Stimulated activated naive CD8-positive, alpha-beta T cell treated with anti-CD3 and anti-CD28 coated beads, Interleukin-15, Interleukin-2, amounts not matched to agents 100 ng/mL and 50 ng/mL, for 24 hours (primary cell): ENCODE measurements at regions not wholly inside any gene's neighbourhood (a gene's known extent, or its start where the extent isn't known, plus 50 kb on each side); places are given as distances from the start of the nearest gene placed in this dataset.

Experiments
- H3K27ac Mint-ChIP-seq: one replicate; pipeline ENCODE4 v1.8.0; 2021; ENCODE audit warnings: mild to moderate bottlenecking, mixed read lengths
- H3K27me3 Mint-ChIP-seq: one replicate; pipeline ENCODE4 v1.8.0; 2021; ENCODE audit warnings: mixed read lengths
- H3K36me3 Mint-ChIP-seq: one replicate; pipeline ENCODE4 v1.8.0; 2021; ENCODE audit warnings: low read depth, mixed read lengths
- H3K4me1 Mint-ChIP-seq: one replicate; pipeline ENCODE4 v1.8.0; 2021; ENCODE audit warnings: low read depth, mixed read lengths
- H3K4me3 Mint-ChIP-seq: one replicate; pipeline ENCODE4 v1.8.0; 2021; ENCODE audit warnings: mild to moderate bottlenecking, mixed read lengths
- H3K9me3 Mint-ChIP-seq: one replicate; pipeline ENCODE4 v1.8.0; 2021; ENCODE audit warnings: mixed read lengths

GRCh38 chr4:32102896-32103295 lies 1382.7 kb downstream of the PCDH7 start:
- no peaks in the 10 kb centered on the region for H3K36me3 Mint-ChIP-seq
- no peak overlapping the region for H3K27ac Mint-ChIP-seq
- no peaks in the 10 kb centered on the region for H3K4me1 Mint-ChIP-seq
- peaks cover 7% of the 10 kb centered on the region for H3K9me3 Mint-ChIP-seq
- no peak overlapping the region for H3K4me3 Mint-ChIP-seq
- no peaks in the 10 kb centered on the region for H3K27me3 Mint-ChIP-seq

- no peak overlapping the region for H3K27ac Mint-ChIP-seq
- no peaks in the 10 kb centered on the region for H3K36me3 Mint-ChIP-seq
- H3K4me3 Mint-ChIP-seq: no peak overlapping the region
- H3K9me3 Mint-ChIP-seq: peaks cover 8% of the 10 kb centered on the region
- no peaks in the 10 kb centered on the region for H3K27me3 Mint-ChIP-seq
- no peaks in the 10 kb centered on the region for H3K4me1 Mint-ChIP-seq
These were observed 1386.6 kb downstream of the PCDH7 start for GRCh38 chr4:32106767-32107166.

- no peak overlapping the region for H3K27ac Mint-ChIP-seq
These were observed 1392.7 kb downstream of the PCDH7 start for GRCh38 chr4:32112891-32113290.

GRCh38 chr4:32117693-32118092 lies 1397.5 kb downstream of the PCDH7 start:
- no peaks in the 10 kb centered on the region for H3K27me3 Mint-ChIP-seq
- H3K4me1 Mint-ChIP-seq: no peaks in the 10 kb centered on the region
- no peak overlapping the region for H3K27ac Mint-ChIP-seq
- H3K36me3 Mint-ChIP-seq: no peaks in the 10 kb centered on the region
- H3K4me3 Mint-ChIP-seq: no peak overlapping the region
- H3K9me3 Mint-ChIP-seq: peaks cover 9% of the 10 kb centered on the region

More at GRCh38 chr4:32112891-32113290, 1392.7 kb downstream of the PCDH7 start:
- Mint-ChIP-seq H3K27me3 (no peaks in the 10 kb centered on the region), H3K4me1 (no peaks in the 10 kb centered on the region), H3K4me3 (no peak overlapping the region), H3K36me3 (no peaks in the 10 kb centered on the region), H3K9me3 (peaks cover 4% of the 10 kb centered on the region)

GRCh38 chr4:32119907-32120306 lies 1399.7 kb downstream of the PCDH7 start:
- Mint-ChIP-seq H3K36me3 (no peaks in the 10 kb centered on the region), H3K27me3 (no peaks in the 10 kb centered on the region), H3K4me3 (no peak overlapping the region), H3K27ac (no peak overlapping the region), H3K4me1 (no peaks in the 10 kb centered on the region), H3K9me3 (peaks cover 20% of the 10 kb centered on the region)

- Mint-ChIP-seq H3K4me1 (no peaks in the 10 kb centered on the region), H3K27me3 (no peaks in the 10 kb centered on the region), H3K9me3 (peaks cover 22% of the 10 kb centered on the region), H3K36me3 (no peaks in the 10 kb centered on the region), H3K4me3 (no peak overlapping the region), H3K27ac (no peak overlapping the region)
These were observed 1408.4 kb downstream of the PCDH7 start for GRCh38 chr4:32128549-32128948.

GRCh38 chr4:32129967-32130366 lies 1409.8 kb downstream of the PCDH7 start:
- no peak overlapping the region for H3K4me3 Mint-ChIP-seq
- no peak overlapping the region for H3K27ac Mint-ChIP-seq
- peaks cover 20% of the 10 kb centered on the region for H3K9me3 Mint-ChIP-seq
- H3K36me3 Mint-ChIP-seq: no peaks in the 10 kb centered on the region
- H3K27me3 Mint-ChIP-seq: no peaks in the 10 kb centered on the region
- H3K4me1 Mint-ChIP-seq: no peaks in the 10 kb centered on the region

GRCh38 chr4:32133141-32133540 lies 1413.0 kb downstream of the PCDH7 start:
- no peaks in the 10 kb centered on the region for H3K36me3 Mint-ChIP-seq
- H3K27ac Mint-ChIP-seq: no peak overlapping the region
- peaks cover 6% of the 10 kb centered on the region for H3K9me3 Mint-ChIP-seq
- H3K4me1 Mint-ChIP-seq: no peaks in the 10 kb centered on the region
- H3K4me3 Mint-ChIP-seq: no peak overlapping the region
- H3K27me3 Mint-ChIP-seq: no peaks in the 10 kb centered on the region

- Mint-ChIP-seq H3K9me3 (peaks cover 4% of the 10 kb centered on the region), H3K4me1 (no peaks in the 10 kb centered on the region), H3K27me3 (no peaks in the 10 kb centered on the region)
These were observed 1413.6 kb downstream of the PCDH7 start for GRCh38 chr4:32133734-32134133.

GRCh38 chr4:32135642-32136041 lies 1415.5 kb downstream of the PCDH7 start:
- H3K9me3 Mint-ChIP-seq: peaks cover 4% of the 10 kb centered on the region
- no peaks in the 10 kb centered on the region for H3K36me3 Mint-ChIP-seq
- no peak overlapping the region for H3K4me3 Mint-ChIP-seq
- H3K27me3 Mint-ChIP-seq: no peaks in the 10 kb centered on the region
- H3K27ac Mint-ChIP-seq: no peak overlapping the region
- no peaks in the 10 kb centered on the region for H3K4me1 Mint-ChIP-seq

More at GRCh38 chr4:32133734-32134133, 1413.6 kb downstream of the PCDH7 start:
- H3K4me3 Mint-ChIP-seq: no peak overlapping the region
- H3K27ac Mint-ChIP-seq: no peak overlapping the region
- H3K36me3 Mint-ChIP-seq: no peaks in the 10 kb centered on the region

GRCh38 chr4:32136081-32136787 lies 1416.1 kb downstream of the PCDH7 start:
- Mint-ChIP-seq H3K4me1 (no peaks in the 10 kb centered on the region), H3K9me3 (peaks cover 1% of the 10 kb centered on the region), H3K27ac (no peak overlapping the region), H3K36me3 (no peaks in the 10 kb centered on the region), H3K4me3 (no peak overlapping the region), H3K27me3 (no peaks in the 10 kb centered on the region)

GRCh38 chr4:32140636-32141035 lies 1420.5 kb downstream of the PCDH7 start:
- Mint-ChIP-seq H3K4me3 (no peak overlapping the region), H3K4me1 (no peaks in the 10 kb centered on the region), H3K9me3 (no peaks in the 10 kb centered on the region), H3K27ac (no peak overlapping the region), H3K36me3 (no peaks in the 10 kb centered on the region), H3K27me3 (no peaks in the 10 kb centered on the region)

- H3K27me3 Mint-ChIP-seq: no peaks in the 10 kb centered on the region
- no peaks in the 10 kb centered on the region for H3K36me3 Mint-ChIP-seq
- no peaks in the 10 kb centered on the region for H3K4me1 Mint-ChIP-seq
- peaks cover 3% of the 10 kb centered on the region for H3K9me3 Mint-ChIP-seq
- H3K4me3 Mint-ChIP-seq: no peak overlapping the region
- no peak overlapping the region for H3K27ac Mint-ChIP-seq
These were observed 1421.9 kb downstream of the PCDH7 start for GRCh38 chr4:32142075-32142474.

- H3K4me1 Mint-ChIP-seq: no peaks in the 10 kb centered on the region
- H3K27me3 Mint-ChIP-seq: no peaks in the 10 kb centered on the region
- H3K4me3 Mint-ChIP-seq: no peak overlapping the region
- H3K27ac Mint-ChIP-seq: no peak overlapping the region
- no peaks in the 10 kb centered on the region for H3K36me3 Mint-ChIP-seq
- H3K9me3 Mint-ChIP-seq: peaks cover 6% of the 10 kb centered on the region
These were observed 1425.8 kb downstream of the PCDH7 start for GRCh38 chr4:32145987-32146386.

GRCh38 chr4:32147446-32148085 lies 1427.4 kb downstream of the PCDH7 start:
- no peaks in the 10 kb centered on the region for H3K27me3 Mint-ChIP-seq
- peaks cover 6% of the 10 kb centered on the region for H3K9me3 Mint-ChIP-seq
- no peak overlapping the region for H3K4me3 Mint-ChIP-seq
- H3K36me3 Mint-ChIP-seq: no peaks in the 10 kb centered on the region
- H3K4me1 Mint-ChIP-seq: no peaks in the 10 kb centered on the region
- H3K27ac Mint-ChIP-seq: no peak overlapping the region
